ENCODE measurements at regions not wholly inside any gene's neighbourhood (a gene's known extent, or its start where the extent isn't known, plus 50 kb on each side); places are given as distances from the start of the nearest gene placed in this dataset.

GRCh38 chr21:23712166-23712565 is 1895.1 kb downstream of the MRPL39 start:
- no peaks in the 10 kb centered on the region for H3K9me3 Mint-ChIP-seq
- no peaks in the 10 kb centered on the region for H3K36me3 Mint-ChIP-seq (ENCODE audit: low read depth)
- ChIA-PET CTCF (no interaction called here), POLR2A (no interaction called here)
- H3K27me3 Mint-ChIP-seq = no peaks in the 10 kb centered on the region
- H3K4me3 Mint-ChIP-seq = no peak overlapping the region
- DNase-seq = no peak
- no peaks in the 10 kb centered on the region for H3K4me1 Mint-ChIP-seq
- no peak overlapping the region for H3K27ac Mint-ChIP-seq

- no peak for DNase-seq
- Mint-ChIP-seq H3K9me3 (no peaks in the 10 kb centered on the region), H3K27me3 (no peaks in the 10 kb centered on the region), H3K4me1 (no peaks in the 10 kb centered on the region), H3K36me3 (ENCODE audit: low read depth) (no peaks in the 10 kb centered on the region), H3K4me3 (no peak overlapping the region), H3K27ac (no peak overlapping the region)
- ChIA-PET CTCF (no interaction called here), POLR2A (no interaction called here)
Observed at GRCh38 chr21:23706431-23706830, 1900.8 kb downstream of the MRPL39 start.

- Mint-ChIP-seq H3K36me3 (ENCODE audit: low read depth) (no peaks in the 10 kb centered on the region), H3K4me3 (no peak overlapping the region), H3K27ac (no peak overlapping the region), H3K27me3 (no peaks in the 10 kb centered on the region), H3K4me1 (no peaks in the 10 kb centered on the region), H3K9me3 (peaks cover 9% of the 10 kb centered on the region)
- POLR2A ChIA-PET = no interaction called here
- CTCF ChIA-PET = no interaction called here
- DNase-seq = no peak
Observed at GRCh38 chr21:23699402-23699801, 1907.9 kb downstream of the MRPL39 start.

GRCh38 chr21:23698619-23699018 is 1908.7 kb downstream of the MRPL39 start:
- Mint-ChIP-seq H3K27me3 (no peaks in the 10 kb centered on the region), H3K36me3 (ENCODE audit: low read depth) (no peaks in the 10 kb centered on the region), H3K27ac (no peak overlapping the region), H3K4me3 (no peak overlapping the region), H3K4me1 (no peaks in the 10 kb centered on the region), H3K9me3 (peaks cover 9% of the 10 kb centered on the region)
- DNase-seq = no peak
- CTCF ChIA-PET = no interaction called here
- POLR2A ChIA-PET = no interaction called here

- H3K27me3 Mint-ChIP-seq = no peaks in the 10 kb centered on the region
- H3K4me3 Mint-ChIP-seq = no peak overlapping the region
- H3K27ac Mint-ChIP-seq = no peak overlapping the region
- no peaks in the 10 kb centered on the region for H3K4me1 Mint-ChIP-seq
- no peaks in the 10 kb centered on the region for H3K36me3 Mint-ChIP-seq (ENCODE audit: low read depth)
- ChIA-PET POLR2A (no interaction called here), CTCF (interaction anchor here (1.1 kb wide), 1 partner anchor 51 kb away, joined by 3 read pairs; no protein-coding TSS in a partner anchor)
- peaks cover 9% of the 10 kb centered on the region for H3K9me3 Mint-ChIP-seq
- DNase-seq = no peak
Observed at GRCh38 chr21:23695443-23695842, 1911.8 kb downstream of the MRPL39 start.

- Mint-ChIP-seq H3K4me3 (no peak overlapping the region), H3K27me3 (no peaks in the 10 kb centered on the region), H3K4me1 (no peaks in the 10 kb centered on the region), H3K27ac (no peak overlapping the region), H3K36me3 (ENCODE audit: low read depth) (no peaks in the 10 kb centered on the region), H3K9me3 (peaks cover 5% of the 10 kb centered on the region)
- POLR2A ChIA-PET = no interaction called here
- CTCF ChIA-PET = no interaction called here
- no peak for DNase-seq
Observed at GRCh38 chr21:23694390-23694789, 1912.9 kb downstream of the MRPL39 start.

- no peak overlapping the region for H3K27ac Mint-ChIP-seq
- ChIA-PET POLR2A (no interaction called here), CTCF (no interaction called here)
- H3K4me1 Mint-ChIP-seq = no peaks in the 10 kb centered on the region
- no peaks in the 10 kb centered on the region for H3K27me3 Mint-ChIP-seq
- H3K9me3 Mint-ChIP-seq = no peaks in the 10 kb centered on the region
- DNase-seq = no peak
- no peak overlapping the region for H3K4me3 Mint-ChIP-seq
- no peaks in the 10 kb centered on the region for H3K36me3 Mint-ChIP-seq (ENCODE audit: low read depth)
Observed at GRCh38 chr21:23690316-23690715, 1917.0 kb downstream of the MRPL39 start.

GRCh38 chr21:23686737-23687523 is 1920.4 kb downstream of the MRPL39 start:
- no peak for DNase-seq
- H3K36me3 Mint-ChIP-seq (ENCODE audit: low read depth) = no peaks in the 10 kb centered on the region
- H3K4me1 Mint-ChIP-seq = no peaks in the 10 kb centered on the region
- H3K9me3 Mint-ChIP-seq = no peaks in the 10 kb centered on the region
- H3K27ac Mint-ChIP-seq = no peak overlapping the region
- ChIA-PET CTCF (no interaction called here), POLR2A (no interaction called here)
- no peak overlapping the region for H3K4me3 Mint-ChIP-seq
- no peaks in the 10 kb centered on the region for H3K27me3 Mint-ChIP-seq

GRCh38 chr21:23684431-23684830 is 1922.8 kb downstream of the MRPL39 start:
- no peak overlapping the region for H3K4me3 Mint-ChIP-seq
- H3K36me3 Mint-ChIP-seq (ENCODE audit: low read depth) = no peaks in the 10 kb centered on the region
- H3K27ac Mint-ChIP-seq = no peak overlapping the region
- ChIA-PET POLR2A (no interaction called here), CTCF (no interaction called here)
- H3K27me3 Mint-ChIP-seq = no peaks in the 10 kb centered on the region
- no peak for DNase-seq
- no peaks in the 10 kb centered on the region for H3K4me1 Mint-ChIP-seq
- H3K9me3 Mint-ChIP-seq = no peaks in the 10 kb centered on the region

GRCh38 chr21:23664193-23664694 is 1943.0 kb downstream of the MRPL39 start:
- no peaks in the 10 kb centered on the region for H3K27me3 Mint-ChIP-seq
- POLR2A ChIA-PET = no interaction called here
- no peaks in the 10 kb centered on the region for H3K4me1 Mint-ChIP-seq
- no peak overlapping the region for H3K27ac Mint-ChIP-seq
- no peaks in the 10 kb centered on the region for H3K36me3 Mint-ChIP-seq (ENCODE audit: low read depth)
- no peak overlapping the region for H3K4me3 Mint-ChIP-seq
- no peaks in the 10 kb centered on the region for H3K9me3 Mint-ChIP-seq
- CTCF ChIA-PET = no interaction called here
- DNase-seq = no peak

GRCh38 chr21:23660560-23660959 is 1946.7 kb downstream of the MRPL39 start:
- H3K27ac Mint-ChIP-seq = no peak overlapping the region
- no peak for DNase-seq
- CTCF ChIA-PET = no interaction called here

GRCh38 chr21:23644768-23645167 is 1962.5 kb downstream of the MRPL39 start:
- DNase-seq = no peak
- H3K27ac Mint-ChIP-seq = no peak overlapping the region
- ChIA-PET CTCF (interaction anchor here (1.1 kb wide), 1 partner anchor 51 kb away, joined by 3 read pairs; no protein-coding TSS in a partner anchor), POLR2A (no interaction called here)
- H3K9me3 Mint-ChIP-seq = no peaks in the 10 kb centered on the region
- no peak overlapping the region for H3K4me3 Mint-ChIP-seq
- H3K27me3 Mint-ChIP-seq = no peaks in the 10 kb centered on the region
- no peaks in the 10 kb centered on the region for H3K36me3 Mint-ChIP-seq (ENCODE audit: low read depth)
- no peaks in the 10 kb centered on the region for H3K4me1 Mint-ChIP-seq

More at GRCh38 chr21:23660560-23660959, 1946.7 kb downstream of the MRPL39 start:
- no peaks in the 10 kb centered on the region for H3K4me1 Mint-ChIP-seq
- H3K4me3 Mint-ChIP-seq = no peak overlapping the region
- POLR2A ChIA-PET = no interaction called here
- no peaks in the 10 kb centered on the region for H3K27me3 Mint-ChIP-seq
- no peaks in the 10 kb centered on the region for H3K9me3 Mint-ChIP-seq
- no peaks in the 10 kb centered on the region for H3K36me3 Mint-ChIP-seq (ENCODE audit: low read depth)

- no peak for DNase-seq
- no peaks in the 10 kb centered on the region for H3K27me3 Mint-ChIP-seq
- CTCF ChIA-PET = no interaction called here
- no peaks in the 10 kb centered on the region for H3K4me1 Mint-ChIP-seq
- H3K4me3 Mint-ChIP-seq = no peak overlapping the region
- POLR2A ChIA-PET = no interaction called here
- H3K27ac Mint-ChIP-seq = no peak overlapping the region
- H3K36me3 Mint-ChIP-seq (ENCODE audit: low read depth) = no peaks in the 10 kb centered on the region
- no peaks in the 10 kb centered on the region for H3K9me3 Mint-ChIP-seq
Observed at GRCh38 chr21:23639721-23640120, 1967.6 kb downstream of the MRPL39 start.

GRCh38 chr21:23638131-23638695 is 1969.1 kb downstream of the MRPL39 start:
- Mint-ChIP-seq H3K27me3 (no peaks in the 10 kb centered on the region), H3K36me3 (ENCODE audit: low read depth) (no peaks in the 10 kb centered on the region), H3K27ac (no peak overlapping the region), H3K4me3 (no peak overlapping the region), H3K4me1 (no peaks in the 10 kb centered on the region), H3K9me3 (no peaks in the 10 kb centered on the region)
- DNase-seq = no peak
- CTCF ChIA-PET = no interaction called here
- POLR2A ChIA-PET = no interaction called here

Data from activated CD4-positive, alpha-beta T cell treated with anti-CD3 and anti-CD28 coated beads, Interleukin-2, amount 10 ng/mL, durations not matched to agents 7 days and 5 days (primary cell).